Activated CD8-positive, alpha-beta T cell treated with anti-CD3 and anti-CD28 coated beads, Interleukin-2, amount 10 ng/mL, durations not matched to agents 7 days and 5 days (primary cell): ENCODE measurements at regions not wholly inside any gene's neighbourhood (a gene's known extent, or its start where the extent isn't known, plus 50 kb on each side); places are given as distances from the start of the nearest gene placed in this dataset.

Source experiments
- ATAC-seq: fragments of 150-1000 bp; cut with Tn5 transposase; one replicate; pipeline ENCODE4 v1.10.0; 2021; ENCODE audit warnings: moderate library complexity
- CTCF ChIA-PET: fragments of 350-600 bp; sonication (Branson Sonifier 250); formaldehyde crosslinking; loops from one replicate; lab custom pipeline; 2021; ENCODE audit warnings: antibody characterized with exemption; lab: Charles Lee
- POLR2A ChIA-PET: fragments of 350-600 bp; sonication (Branson Sonifier 250); formaldehyde crosslinking; loops from one replicate; lab custom pipeline; 2021; ENCODE audit warnings: antibody characterized with exemption; lab: Charles Lee
- DNase-seq: peaks from one replicate; pipeline ENCODE4 v3.0.0-alpha.2; 2020
- H3K27ac Mint-ChIP-seq: one replicate; pipeline ENCODE4 v1.8.0; 2021; ENCODE audit warnings: mild to moderate bottlenecking, mixed read lengths
- H3K27me3 Mint-ChIP-seq: one replicate; pipeline ENCODE4 v1.8.0; 2021; ENCODE audit warnings: low read depth, mixed read lengths
- H3K36me3 Mint-ChIP-seq: one replicate; pipeline ENCODE4 v1.8.0; 2021; ENCODE audit warnings: low read depth, mixed read lengths
- H3K4me1 Mint-ChIP-seq: one replicate; pipeline ENCODE4 v1.8.0; 2021; ENCODE audit warnings: low read depth, mixed read lengths
- H3K4me3 Mint-ChIP-seq: one replicate; pipeline ENCODE4 v1.8.0; 2021; ENCODE audit warnings: mild to moderate bottlenecking, mixed read lengths
- H3K9me3 Mint-ChIP-seq: one replicate; pipeline ENCODE4 v1.8.0; 2022; ENCODE audit warnings: mixed read lengths; ENCODE audit not compliant: insufficient read depth

DNA sequence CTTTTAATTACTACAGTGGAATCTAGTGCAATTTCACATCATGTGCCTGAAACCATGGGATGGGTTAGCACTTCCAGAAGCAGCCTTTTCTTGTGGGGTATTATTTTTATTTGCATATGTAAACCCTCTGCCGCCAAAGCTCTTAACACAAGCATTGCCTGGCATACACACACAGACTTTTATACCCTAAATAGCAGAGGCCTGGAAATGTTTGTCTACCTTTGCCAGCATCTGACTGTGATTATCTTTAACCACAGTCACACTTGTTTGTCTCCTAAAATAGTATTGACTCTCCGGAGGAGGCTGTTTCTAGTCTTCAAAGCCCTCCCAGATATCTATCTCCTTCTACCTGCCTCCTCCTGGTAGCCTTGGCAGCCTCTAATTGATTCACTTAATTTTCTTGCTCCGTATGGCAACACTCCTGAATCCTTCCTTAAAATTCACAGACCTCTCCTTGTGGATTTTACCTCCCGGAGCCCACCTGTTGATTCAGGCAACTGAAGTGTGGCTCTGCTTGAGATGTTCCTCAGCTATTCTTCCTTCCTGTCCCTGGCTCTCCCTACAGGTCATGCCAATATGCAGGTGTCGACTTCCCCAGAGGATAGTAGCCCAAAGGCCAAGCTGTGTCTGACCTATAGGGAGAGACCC, 127.1 kb upstream of the UMPS start:
- ChIA-PET CTCF (no interaction called here), POLR2A (no interaction called here)
- no peak overlapping the region for H3K27ac Mint-ChIP-seq
- no peaks in the 10 kb centered on the region for H3K4me1 Mint-ChIP-seq
- no peak for DNase-seq
- no peaks in the 10 kb centered on the region for H3K9me3 Mint-ChIP-seq
- no peak overlapping the region for H3K4me3 Mint-ChIP-seq
- no peak for ATAC-seq
- peaks cover 53% of the 10 kb centered on the region for H3K27me3 Mint-ChIP-seq
- H3K36me3 Mint-ChIP-seq: no peaks in the 10 kb centered on the region

DNA sequence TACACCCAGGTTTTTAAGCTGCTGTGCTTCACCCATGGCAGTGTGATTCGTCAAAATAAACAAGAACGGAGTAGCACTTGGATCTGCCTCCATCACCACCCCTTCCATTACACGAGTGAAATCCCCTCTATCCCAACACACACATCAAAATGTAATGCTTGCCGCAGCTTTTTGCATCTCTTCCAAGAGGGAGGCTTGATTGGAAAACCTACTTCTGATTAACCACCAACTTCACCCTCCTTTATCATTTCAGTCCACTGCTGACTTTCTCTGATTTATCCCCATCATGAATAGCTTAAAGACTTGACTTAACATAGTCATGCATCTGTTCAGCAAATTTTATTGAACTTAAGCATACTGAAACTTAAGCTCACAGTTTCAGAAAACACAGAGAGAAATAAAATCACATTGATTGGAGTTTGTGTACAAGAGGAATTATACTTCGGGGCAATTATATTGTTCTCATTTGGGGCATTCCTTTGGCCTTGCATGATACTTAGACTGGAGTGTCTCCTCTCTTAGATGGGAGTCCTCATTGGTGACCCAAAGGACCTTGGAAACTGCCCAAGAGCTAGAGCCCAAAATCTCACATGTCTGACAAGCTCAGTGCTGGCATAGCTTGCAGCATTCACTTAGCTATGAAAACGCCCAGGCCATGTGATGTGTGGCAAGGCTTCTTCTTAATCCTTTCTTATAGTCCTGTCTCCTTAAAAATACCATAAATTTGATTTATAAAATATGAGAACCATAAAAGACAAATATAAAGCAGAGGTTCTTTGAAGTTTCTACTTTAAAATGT, 124.3 kb upstream of the UMPS start:
- DNase-seq (no peak), ATAC-seq (no peak)
- ChIA-PET POLR2A (interaction anchor here (0.6 kb wide), 1 partner anchor 59 kb away, joined by 3 read pairs; no protein-coding TSS in a partner anchor), CTCF (interaction anchor here (0.8 kb wide), 1 partner anchor 82 kb away, joined by 3 read pairs; no protein-coding TSS in a partner anchor)
- H3K9me3 Mint-ChIP-seq: no peaks in the 10 kb centered on the region
- no peak overlapping the region for H3K27ac Mint-ChIP-seq
- no peaks in the 10 kb centered on the region for H3K36me3 Mint-ChIP-seq
- H3K4me3 Mint-ChIP-seq: no peak overlapping the region
- H3K27me3 Mint-ChIP-seq: peaks cover 45% of the 10 kb centered on the region
- H3K4me1 Mint-ChIP-seq: no peaks in the 10 kb centered on the region

DNA sequence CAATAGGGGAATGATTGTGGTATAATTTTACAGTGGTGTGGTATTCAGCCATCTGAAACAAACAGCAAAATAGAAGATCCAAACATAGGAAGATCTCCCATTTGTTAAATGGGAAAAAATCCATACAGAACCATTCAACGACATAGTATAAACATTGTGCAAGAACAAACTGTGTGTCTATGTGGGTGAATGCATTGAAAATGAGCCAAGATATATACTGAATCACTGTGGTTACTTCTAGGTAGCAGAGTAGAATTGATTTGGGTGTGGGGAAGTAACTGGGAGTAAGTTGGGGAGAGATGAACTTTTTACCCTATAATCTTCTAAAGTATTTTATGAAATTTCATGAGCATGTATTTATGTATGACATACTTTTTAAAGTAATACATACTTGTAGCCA, 123.1 kb upstream of the UMPS start:
- ChIA-PET CTCF (no interaction called here), POLR2A (no interaction called here)
- no peaks in the 10 kb centered on the region for H3K9me3 Mint-ChIP-seq
- no peak for ATAC-seq
- peaks cover 38% of the 10 kb centered on the region for H3K27me3 Mint-ChIP-seq
- no peak overlapping the region for H3K27ac Mint-ChIP-seq
- no peak overlapping the region for H3K4me3 Mint-ChIP-seq
- H3K4me1 Mint-ChIP-seq: no peaks in the 10 kb centered on the region
- H3K36me3 Mint-ChIP-seq: no peaks in the 10 kb centered on the region
- no peak for DNase-seq

DNA sequence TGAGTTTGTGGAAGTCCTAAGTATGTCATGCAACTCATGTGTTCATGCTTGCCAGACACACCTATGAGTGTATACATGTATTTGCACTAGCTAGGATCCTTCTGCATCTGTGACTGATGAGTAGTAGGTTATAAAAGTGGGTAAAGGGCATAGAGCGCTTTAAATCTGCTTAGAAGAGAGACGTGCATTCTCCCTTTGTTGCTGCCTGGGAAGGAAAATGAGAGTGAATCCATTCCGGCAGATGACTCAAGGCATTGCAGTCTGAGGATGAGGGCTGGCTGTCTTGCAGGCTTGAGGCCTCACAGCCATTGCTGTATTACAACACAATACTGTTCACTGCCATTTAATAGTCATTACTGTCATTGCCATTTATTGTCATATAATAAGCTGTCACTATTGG, 120.8 kb upstream of the UMPS start:
- ChIA-PET CTCF (no interaction called here), POLR2A (no interaction called here)
- H3K9me3 Mint-ChIP-seq: no peaks in the 10 kb centered on the region
- ATAC-seq (no peak), DNase-seq (no peak)
- no peaks in the 10 kb centered on the region for H3K36me3 Mint-ChIP-seq
- H3K4me1 Mint-ChIP-seq: no peaks in the 10 kb centered on the region
- no peak overlapping the region for H3K27ac Mint-ChIP-seq
- no peak overlapping the region for H3K4me3 Mint-ChIP-seq
- peaks cover 29% of the 10 kb centered on the region for H3K27me3 Mint-ChIP-seq

DNA sequence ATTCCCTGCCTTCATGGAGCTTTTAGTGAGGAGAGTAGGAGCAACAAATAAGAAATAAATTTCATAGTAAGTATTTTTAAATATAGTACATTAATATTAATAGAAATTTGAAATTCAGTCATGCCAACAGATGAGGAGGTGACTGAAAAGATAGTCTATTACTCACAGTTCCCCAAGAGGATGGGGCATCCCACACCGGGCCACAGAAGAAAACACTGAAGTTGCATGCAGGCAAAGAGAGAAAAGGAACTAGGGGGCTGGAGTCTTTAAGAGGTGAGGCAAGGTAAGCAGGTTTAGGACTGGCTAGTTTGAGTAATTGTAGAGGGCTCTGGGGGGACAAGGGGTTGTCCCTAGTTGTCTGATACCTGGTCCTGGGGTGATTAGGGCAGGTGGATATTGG, 120.1 kb upstream of the UMPS start:
- Mint-ChIP-seq H3K4me3 (no peak overlapping the region), H3K27ac (no peak overlapping the region), H3K4me1 (no peaks in the 10 kb centered on the region), H3K9me3 (no peaks in the 10 kb centered on the region), H3K27me3 (peaks cover 29% of the 10 kb centered on the region), H3K36me3 (no peaks in the 10 kb centered on the region)
- ATAC-seq: no peak
- POLR2A ChIA-PET: no interaction called here
- DNase-seq: no peak
- CTCF ChIA-PET: no interaction called here

DNA sequence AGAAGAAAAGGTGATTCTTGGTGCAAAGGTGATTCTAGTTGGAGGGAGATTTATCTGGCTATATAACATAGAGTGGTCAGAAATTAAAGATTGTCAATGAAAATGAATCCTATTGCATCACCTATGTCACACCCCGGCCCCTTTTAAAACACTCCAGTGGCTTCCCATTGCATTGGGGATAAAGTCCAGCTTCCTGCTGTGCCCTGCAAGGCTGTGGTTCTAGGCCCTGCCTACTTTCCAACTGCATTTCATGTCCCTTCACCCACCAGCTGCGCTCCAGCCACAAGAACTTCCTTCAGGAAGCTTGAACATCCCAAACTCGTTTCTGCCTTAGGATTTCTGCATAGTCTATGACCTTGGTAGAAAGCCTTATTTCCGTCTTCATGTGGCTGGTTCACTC, 118.7 kb upstream of the UMPS start:
- H3K4me1 Mint-ChIP-seq: peaks cover 10% of the 10 kb centered on the region
- DNase-seq: no peak

DNA sequence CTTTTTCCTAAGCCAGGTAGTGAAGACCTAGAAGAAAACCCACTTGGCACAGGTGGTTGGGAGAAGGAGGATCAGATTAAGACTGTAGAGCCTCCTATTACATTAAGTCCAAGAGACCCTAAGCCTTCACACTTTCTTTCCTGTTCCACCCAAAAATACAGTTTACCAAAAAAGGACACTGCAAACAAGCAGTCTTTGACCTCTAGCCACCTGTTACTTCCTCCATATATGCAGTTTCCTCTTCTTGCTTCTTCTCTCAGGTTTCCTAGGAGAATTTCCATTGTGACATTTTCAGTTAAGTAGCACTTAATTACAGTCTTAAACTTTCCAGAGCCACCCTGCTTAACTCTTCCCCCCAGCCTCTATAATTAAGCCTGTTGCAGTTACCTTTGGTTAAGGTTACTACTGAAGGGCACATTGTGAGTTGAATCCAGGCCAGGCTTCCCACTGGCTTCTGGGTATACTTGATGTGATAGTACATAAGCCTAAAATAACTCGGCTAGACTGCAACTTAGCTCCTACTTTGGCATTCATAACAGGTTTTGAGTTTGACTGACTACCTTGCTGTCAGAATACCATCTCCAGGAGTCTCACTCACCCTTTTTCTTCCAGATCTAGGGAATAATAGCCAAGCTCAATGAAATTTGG, 114.2 kb upstream of the UMPS start:
- POLR2A ChIA-PET: no interaction called here
- CTCF ChIA-PET: interaction anchor here (2.0 kb wide), 1 partner anchor 73 kb away, joined by 9 read pairs; no protein-coding TSS in a partner anchor
- no peak overlapping the region for H3K27ac Mint-ChIP-seq

More for the DNA sequence above, 118.7 kb upstream of the UMPS start:
- ChIA-PET CTCF (interaction anchor here (1.3 kb wide), 1 partner anchor 9 kb away, joined by 6 read pairs; no protein-coding TSS in a partner anchor), POLR2A (no interaction called here)
- H3K27me3 Mint-ChIP-seq: peaks cover 27% of the 10 kb centered on the region
- no peak overlapping the region for H3K27ac Mint-ChIP-seq
- ATAC-seq: no peak
- H3K4me3 Mint-ChIP-seq: no peak overlapping the region
- H3K36me3 Mint-ChIP-seq: no peaks in the 10 kb centered on the region
- H3K9me3 Mint-ChIP-seq: no peaks in the 10 kb centered on the region

DNA sequence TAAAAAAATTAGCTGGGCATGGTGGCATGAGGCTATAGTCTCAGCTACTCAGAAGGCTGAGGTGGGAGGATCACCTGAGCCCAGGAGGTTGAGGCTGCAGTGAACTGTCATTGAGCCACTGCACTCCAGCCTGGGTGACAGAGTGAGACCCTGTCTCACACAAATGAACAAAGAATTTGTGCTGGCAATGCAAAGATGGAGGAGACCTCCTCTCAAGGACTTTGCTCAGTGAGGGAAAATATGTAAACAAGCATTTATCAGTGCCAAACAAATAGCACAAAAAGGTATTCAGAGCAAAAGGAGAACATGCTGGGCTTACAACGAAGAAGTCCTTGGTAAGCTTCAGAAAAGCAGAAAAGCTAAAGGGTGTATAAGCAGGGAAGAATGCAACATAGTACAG, 113.1 kb upstream of the UMPS start:
- CTCF ChIA-PET: interaction anchor here (0.9 to 2.0 kb wide), 2 partner anchors 52 to 71 kb away, joined by 3 to 9 read pairs; no protein-coding TSS in a partner anchor
- peaks cover 32% of the 10 kb centered on the region for H3K4me1 Mint-ChIP-seq
- H3K9me3 Mint-ChIP-seq: no peaks in the 10 kb centered on the region
- H3K4me3 Mint-ChIP-seq: no peak overlapping the region
- no peak overlapping the region for H3K27ac Mint-ChIP-seq
- POLR2A ChIA-PET: no interaction called here
- no peak for DNase-seq
- peaks cover 4% of the 10 kb centered on the region for H3K36me3 Mint-ChIP-seq
- ATAC-seq: no peak
- peaks cover 14% of the 10 kb centered on the region for H3K27me3 Mint-ChIP-seq

More for the DNA sequence above, 114.2 kb upstream of the UMPS start:
- Mint-ChIP-seq H3K9me3 (no peaks in the 10 kb centered on the region), H3K4me3 (no peak overlapping the region), H3K36me3 (peaks cover 2% of the 10 kb centered on the region), H3K27me3 (peaks cover 15% of the 10 kb centered on the region), H3K4me1 (peaks cover 25% of the 10 kb centered on the region)
- DNase-seq (no peak), ATAC-seq (no peak)

DNA sequence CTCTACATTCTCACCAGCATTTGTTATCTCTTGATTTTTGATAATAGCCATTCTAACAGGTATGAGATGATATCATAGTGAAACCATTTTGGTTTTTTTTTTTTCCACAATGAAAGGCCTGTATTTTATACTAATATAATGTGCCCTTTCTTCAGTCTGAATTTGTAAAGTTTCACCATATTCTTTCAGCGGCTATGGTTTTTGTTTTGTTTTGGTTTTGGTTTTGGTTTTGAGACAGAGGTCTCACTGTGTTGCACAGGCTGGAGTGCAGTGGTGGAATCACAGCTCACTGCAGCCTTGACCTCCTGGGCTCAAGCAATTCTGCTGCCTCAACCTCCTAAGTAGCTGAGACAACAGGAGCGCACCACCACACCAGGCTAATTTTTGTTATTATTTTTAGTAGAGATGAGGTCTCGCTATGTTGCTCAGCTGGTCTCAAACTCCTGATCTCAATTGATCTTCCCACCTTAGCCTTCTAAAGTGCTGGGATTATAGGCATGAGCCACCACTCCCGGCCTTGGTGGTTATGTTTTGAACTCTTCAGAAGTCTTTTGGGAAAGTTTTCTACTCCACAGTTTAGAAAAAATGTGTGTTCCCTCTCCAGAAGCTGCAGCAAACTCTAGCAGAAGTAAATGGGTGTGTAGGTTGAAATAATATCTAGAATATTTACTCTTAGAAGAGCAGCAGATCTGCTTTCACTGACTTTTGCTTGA, 110.2 kb upstream of the UMPS start:
- Mint-ChIP-seq H3K9me3 (no peaks in the 10 kb centered on the region), H3K4me1 (peaks cover 43% of the 10 kb centered on the region), H3K27me3 (peaks cover 3% of the 10 kb centered on the region), H3K36me3 (peaks cover 6% of the 10 kb centered on the region), H3K4me3 (peak overlapping the region; percentile 53), H3K27ac (peak overlapping the region; percentile 86)
- no peak for DNase-seq
- POLR2A ChIA-PET: no interaction called here
- CTCF ChIA-PET: interaction anchor here (0.7 to 2.8 kb wide), 10 partner anchors 8 to 140 kb away, joined by 3 to 26 read pairs (median 4); no protein-coding TSS in a partner anchor
- ATAC-seq: peak; percentile 58

DNA sequence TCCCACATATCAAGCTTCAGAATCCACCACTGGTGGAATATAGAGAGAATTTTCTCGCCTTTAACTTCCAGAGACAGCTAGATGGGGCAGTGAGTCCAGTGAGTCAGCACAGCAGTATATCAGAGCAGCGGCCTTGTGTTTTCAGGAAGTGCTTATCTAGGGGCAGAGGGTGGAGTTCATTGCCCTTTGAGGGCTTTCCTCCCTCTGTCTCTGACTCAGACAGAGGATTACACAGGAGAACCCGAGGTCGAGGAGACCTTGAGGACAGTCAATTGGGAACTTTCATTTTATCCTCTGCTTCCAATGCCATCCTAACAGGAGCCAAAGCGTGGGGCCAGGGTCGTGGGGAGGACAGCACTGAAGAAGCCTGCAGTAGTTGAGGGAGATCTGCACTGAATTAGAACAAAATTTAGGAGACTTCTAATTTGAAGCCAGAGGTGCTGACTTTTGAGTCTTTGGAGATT, 109.6 kb upstream of the UMPS start:
- Mint-ChIP-seq H3K27ac (peak overlapping the region; percentile 86), H3K4me1 (peaks cover 41% of the 10 kb centered on the region), H3K9me3 (no peaks in the 10 kb centered on the region), H3K4me3 (peak overlapping the region; percentile 53), H3K27me3 (peaks cover 3% of the 10 kb centered on the region), H3K36me3 (peaks cover 6% of the 10 kb centered on the region)
- DNase-seq: peak; percentile 67
- CTCF ChIA-PET: interaction anchor here (0.7 to 2.8 kb wide), 10 partner anchors 9 to 139 kb away, joined by 3 to 26 read pairs (median 4); no protein-coding TSS in a partner anchor
- POLR2A ChIA-PET: no interaction called here
- peak; percentile 91 for ATAC-seq

DNA sequence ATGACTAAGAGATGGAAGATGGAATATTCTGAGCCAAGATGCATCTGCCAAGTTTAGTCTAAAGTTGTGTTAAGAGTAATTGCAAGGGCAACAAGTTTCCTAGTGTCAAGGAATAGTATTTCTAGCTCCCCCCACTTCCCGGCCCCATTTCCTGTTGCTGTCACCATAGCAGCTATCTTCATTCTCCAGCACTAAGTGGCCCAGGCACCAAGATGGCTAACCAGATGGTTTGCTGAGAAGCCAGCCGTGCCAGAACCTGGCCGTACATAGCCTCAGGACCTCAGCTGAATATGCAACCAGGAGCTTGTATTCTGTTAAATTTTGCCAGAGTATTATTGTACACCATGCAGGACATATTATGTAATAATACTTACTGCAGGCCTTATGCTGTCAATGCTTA, 108.8 kb upstream of the UMPS start:
- ChIA-PET POLR2A (no interaction called here), CTCF (interaction anchor here (2.8 kb wide), 1 partner anchor 67 kb away, joined by 26 read pairs; no protein-coding TSS in a partner anchor)
- Mint-ChIP-seq H3K4me1 (peaks cover 33% of the 10 kb centered on the region), H3K27me3 (no peaks in the 10 kb centered on the region), H3K9me3 (no peaks in the 10 kb centered on the region), H3K27ac (peak overlapping the region; percentile 86), H3K36me3 (peaks cover 6% of the 10 kb centered on the region), H3K4me3 (peak overlapping the region; percentile 12)
- DNase-seq (no peak), ATAC-seq (no peak)
